HG02870 (cell line): ENCODE measurements at regions not wholly inside any gene's neighbourhood (a gene's known extent, or its start where the extent isn't known, plus 50 kb on each side); places are given as distances from the start of the nearest gene placed in this dataset.

ENCODE experiments used
- ATAC-seq: cut with Tn5 transposase; IDR thresholded peaks from one replicate; pipeline ENCODE4 v1.9.1; 2021; ENCODE audit warnings: mild to moderate bottlenecking, moderate library complexity; ENCODE audit not compliant: unreplicated experiment

- no peak for ATAC-seq
These were observed 116.0 kb upstream of the AVPR1A start for GRCh38 chr12:63266988-63267387.

- no peak for ATAC-seq
These were observed 113.6 kb upstream of the AVPR1A start for GRCh38 chr12:63264629-63265028.

GRCh38 chr12:63250486-63250885, 99.5 kb upstream of the AVPR1A start:
- ATAC-seq = no peak

GRCh38 chr12:63238892-63239291, 87.9 kb upstream of the AVPR1A start:
- ATAC-seq = no peak

- no peak for ATAC-seq
These were observed 81.9 kb upstream of the AVPR1A start for GRCh38 chr12:63232896-63233295.

- no peak for ATAC-seq
These were observed 77.9 kb upstream of the AVPR1A start for GRCh38 chr12:63228853-63229252.

- no peak for ATAC-seq
These were observed 75.9 kb upstream of the AVPR1A start for GRCh38 chr12:63226792-63227463.

GRCh38 chr12:63224396-63224795, 73.4 kb upstream of the AVPR1A start:
- no peak for ATAC-seq

- no peak for ATAC-seq
These were observed 72.1 kb upstream of the AVPR1A start for GRCh38 chr12:63223128-63223527.

- no peak for ATAC-seq
These were observed 71.6 kb upstream of the AVPR1A start for GRCh38 chr12:63222582-63222981.

- no peak for ATAC-seq
These were observed 69.9 kb upstream of the AVPR1A start for GRCh38 chr12:63220921-63221320.

GRCh38 chr12:63212316-63212715, 61.3 kb upstream of the AVPR1A start:
- no peak for ATAC-seq

- no peak for ATAC-seq
These were observed 58.0 kb upstream of the AVPR1A start for GRCh38 chr12:63208956-63209355.

- no peak for ATAC-seq
These were observed 55.9 kb upstream of the AVPR1A start for GRCh38 chr12:63206909-63207308.

GRCh38 chr12:63206494-63206893, 55.5 kb upstream of the AVPR1A start:
- no peak for ATAC-seq
